HepG2 (cell line): ENCODE measurements at regions not wholly inside any gene's neighbourhood (a gene's known extent, or its start where the extent isn't known, plus 50 kb on each side); places are given as distances from the start of the nearest gene placed in this dataset.
"Not testable (repeated sequence)": the region's sequence is repeated elsewhere in the genome, so short reads cannot be mapped to it uniquely, and the experiment has no call there.

Source experiments
- ATAC-seq: fragments of 200-7000 bp; cut with Tn5 transposase; 3 replicates; pipeline ENCODE4 v1.9.1; 2020; ENCODE audit warnings: mild to moderate bottlenecking, moderate library complexity
- BruUV-seq: library from RNA; stranded (reverse); fragments of 400-500 nt; replicated peaks from 2 replicates; lab custom pipeline; 2021; lab: Mats Ljungman, UMichigan
- CTCF ChIA-PET: fragments of 300-600 bp; formaldehyde crosslinking; extraction: SDS; loops from one replicate; lab custom pipeline; 2021; ENCODE audit warnings: low total read pairs, inconsistent platforms, low intra/inter-chr PET ratio; lab: Yijun Ruan, JAX
- POLR2A ChIA-PET: fragments of 350-600 bp; sonication (Branson Sonifier 250); formaldehyde crosslinking; loops from one replicate; lab custom pipeline; 2020; ENCODE audit warnings: antibody characterized with exemption, inconsistent platforms; lab: Yijun Ruan, JAX
- DNase-seq: peaks from one replicate; pipeline ENCODE4 v3.0.0-alpha.2; 2015; ENCODE audit warnings: low spot score
- FAIRE-seq: peaks from 3 replicates; lab custom pipeline; 2011; peaks lifted over from hg19 to GRCh38; lab: Jason Lieb, UNC
- H2AFZ ChIP-seq: one replicate; pipeline ENCODE4 v1.6.1; 2011; ENCODE audit warnings: low read length, inconsistent platforms
- H3K27ac ChIP-seq: fragments of 300-600 bp; 3 replicates; pipeline ENCODE4 v1.8.0; 2011; ENCODE audit warnings: mixed run types, mild to moderate bottlenecking, mixed read lengths, low read length, inconsistent platforms; ENCODE audit not compliant: insufficient read depth; ENCODE audit errors: extremely low read length
- H3K27me3 ChIP-seq, 2 experiments: fragments of 200-600 bp in 1 of 2; 2 replicates in 1 of 2; 3 replicates in 1 of 2; pipeline versions ENCODE4 v1.6.0 to v1.8.0; 2011; ENCODE audit warnings: low read length in 2 of 2, mild to moderate bottlenecking in 2 of 2, moderate library complexity in 2 of 2, inconsistent platforms in 1 of 2; ENCODE audit not compliant: insufficient read depth in 2 of 2, control insufficient read depth in 1 of 2
- H3K36me3 ChIP-seq, 2 experiments: fragments of 200-600 bp in 1 of 2; replicated peaks in 1 of 2; 2 replicates in 1 of 2; 3 replicates in 1 of 2; pipeline versions ENCODE4 v1.5.1 to v1.8.0; 2011; ENCODE audit warnings: low read length in 2 of 2, inconsistent platforms in 1 of 2; ENCODE audit not compliant: insufficient read depth in 2 of 2, control insufficient read depth in 1 of 2
- H3K4me1 ChIP-seq: 2 replicates; pipeline ENCODE4 v1.5.1; 2012; ENCODE audit warnings: low read length, inconsistent platforms; ENCODE audit not compliant: insufficient read depth
- H3K4me2 ChIP-seq: 2 replicates; pipeline ENCODE4 v1.6.0; 2011; ENCODE audit warnings: low read depth, low read length, inconsistent platforms
- H3K4me3 ChIP-seq, 3 experiments: fragments of 200-600 bp in 1 of 3; sonication (generic), shearing (Covaris generic) in 1 of 3; replicated peaks in 1 of 3; 2 replicates each; pipeline ENCODE4 v1.5.1; 2011 to 2016; ENCODE audit warnings: low read length in 3 of 3, inconsistent platforms in 2 of 3, low read depth in 2 of 3, mild to moderate bottlenecking in 2 of 3, control low read depth in 1 of 3, mixed read lengths in 1 of 3; ENCODE audit not compliant: insufficient read depth in 1 of 3
- H3K79me2 ChIP-seq: one replicate; pipeline ENCODE4 v1.6.1; 2011; ENCODE audit warnings: low read length, inconsistent platforms; ENCODE audit not compliant: insufficient read depth
- H3K9ac ChIP-seq: 2 replicates; pipeline ENCODE4 v1.6.0; 2011; ENCODE audit warnings: mild to moderate bottlenecking, low read depth, low read length, inconsistent platforms; ENCODE audit not compliant: insufficient read depth
- H3K9me3 ChIP-seq: 2 replicates; pipeline ENCODE4 v1.5.1; 2012; ENCODE audit warnings: mild to moderate bottlenecking, low read length
- H4K20me1 ChIP-seq: 2 replicates; pipeline ENCODE4 v1.6.0; 2011; ENCODE audit warnings: inconsistent platforms, mild to moderate bottlenecking, low read length, moderate library complexity; ENCODE audit not compliant: insufficient read depth
- ATF7 ChIP-seq, 2 experiments: fragments of 450-650 bp in 1 of 2; sonication (generic) in 1 of 2; formaldehyde crosslinking in 1 of 2; IDR thresholded peaks; 2 replicates each; pipeline versions ENCODE4 v1.4.0 to v1.6.1; 2016 to 2020; ENCODE audit warnings: antibody characterized with exemption in 1 of 2, mild to moderate bottlenecking in 1 of 2, missing genetic modification reagents in 1 of 2
- MAFF ChIP-seq: IDR thresholded peaks from 2 replicates; pipeline ENCODE4 v1.6.1; 2011; ENCODE audit warnings: low read depth, low read length, improper control_type of control experiment
- MAFK ChIP-seq, 2 experiments: IDR thresholded peaks in 1 of 2; conservative IDR thresholded peaks in 1 of 2; 2 replicates each; pipeline ENCODE4 v1.6.1; 2011; ENCODE audit warnings: improper control_type of control experiment in 2 of 2, low read length in 2 of 2
- SP2 ChIP-seq: sonication (generic); formaldehyde crosslinking; IDR thresholded peaks from 2 replicates; pipeline ENCODE4 v1.5.1; 2020; ENCODE audit warnings: mild to moderate bottlenecking, missing genetic modification reagents
- ZNF281 ChIP-seq: sonication (generic); formaldehyde crosslinking; IDR thresholded peaks from 2 replicates; pipeline ENCODE4 v1.4.0; 2020; ENCODE audit warnings: missing genetic modification reagents, borderline replicate concordance
- WGBS: methylation state at CpG from one replicate; pipeline ENCODE4 v1.1.6; 2017; ENCODE audit warnings: low lambda C conversion rate; 5-methylcytosine and 5-hydroxymethylcytosine counted together
- in situ Hi-C: cut with HindIII; loops from 2 replicates; pipeline ENCODE4 v1.10.0; 2017; ENCODE audit warnings: low pct_unique_long_range_greater_than_20kb; ENCODE audit not compliant: extremely low pct_ligation_motif_present
- intact Hi-C: fragments of 100-400 bp; cut with micrococcal nuclease; formaldehyde crosslinking; loops from one replicate; pipeline ENCODE4 v1.10.0; 2022; ENCODE audit not compliant: unreplicated experiment

- not testable (repeated sequence) for H3K4me3 ChIP-seq; H3K9ac ChIP-seq; H3K4me1 ChIP-seq; H2AFZ ChIP-seq; ATAC-seq; TF ChIP-seq ATF7 (CRISPR knock-in tag; IDR thresholded peaks at IDR 0.05)
- 92% methylated on average over 1 of the region's 1 CpG for WGBS
- TF ChIP-seq ATF7 (IDR thresholded peaks at IDR 0.05) (peak; percentile 25; the same call in 1 of the 2 replicates), MAFK (conservative IDR thresholded peaks at IDR 0.05 in 1 of 2, IDR thresholded peaks at IDR 0.05 in 1 of 2; ENCODE audit: low read length in 2 of 2) (peak; percentile 18 to 30; a peak in 2 of 4 replicates), MAFF (peak; percentile 17; the same call in 1 of the 2 replicates)
- TF ChIP-seq, all 625 proteins: peak for 3; not testable (repeated sequence) for 622
- DNase-seq, H3K9me3 ChIP-seq, CTCF ChIA-PET, intact Hi-C loops, BruUV-seq, H3K79me2 ChIP-seq, H3K27ac ChIP-seq, in situ Hi-C loops, H3K27me3 ChIP-seq, FAIRE-seq, POLR2A ChIA-PET, H3K36me3 ChIP-seq, H4K20me1 ChIP-seq, H3K4me2 ChIP-seq: not testable (repeated sequence)
These were observed 214.4 kb upstream of the RAI14 start for GRCh38 chr5:34441767-34442166.

GRCh38 chr5:34447424-34447823 is 208.7 kb upstream of the RAI14 start:
- peaks cover 5% of the 10 kb centered on the region; the same call in 1 of the 2 replicates for H3K4me1 ChIP-seq
- no TSS peak for BruUV-seq
- POLR2A ChIA-PET: no interaction called here
- ATAC-seq (peak; percentile 57; the same call in 2 of the 3 replicates), FAIRE-seq (no peak), DNase-seq (no peak)
- 0 out of 2 replicates have a peak overlapping the region, but pooled peaks have one; percentile 9 for H3K4me2 ChIP-seq
- no peak overlapping the region for H3K4me3 ChIP-seq
- H3K79me2 ChIP-seq: no peaks in the 10 kb centered on the region
- TF ChIP-seq SP2: no peak
- peak; percentile 28; the same call in 1 of the 2 replicates for TF ChIP-seq ZNF281 (CRISPR knock-in tag)
- CTCF ChIA-PET: no interaction called here
- H3K27me3 ChIP-seq: peaks cover 0 to 9% of the 10 kb centered on the region in 2 experiments; a peak in 1 of 5 replicates
- H4K20me1 ChIP-seq: no peaks in the 10 kb centered on the region
- no peak overlapping the region for H3K9ac ChIP-seq
- in situ Hi-C loops: no loop called here
- WGBS: 11% methylated on average over 2 of the region's 3 CpGs
- intact Hi-C loops: no loop called here
- H3K36me3 ChIP-seq: no peaks in the 10 kb centered on the region
- H2AFZ ChIP-seq: no peak overlapping the region
- no peaks in the 10 kb centered on the region for H3K9me3 ChIP-seq
- H3K27ac ChIP-seq: no peak overlapping the region
